RWPE1 (cell line): ENCODE measurements at regions not wholly inside any gene's neighbourhood (a gene's known extent, or its start where the extent isn't known, plus 50 kb on each side); places are given as distances from the start of the nearest gene placed in this dataset.

Experiments
- CTCF ChIA-PET: fragments of 350-600 bp; sonication (Branson Sonifier 250); formaldehyde crosslinking; extraction: SDS; loops from one replicate; lab custom pipeline; 2021; lab: Yijun Ruan, JAX
- POLR2A ChIA-PET: fragments of 400-600 bp; formaldehyde crosslinking; extraction: SDS; loops from one replicate; lab custom pipeline; 2020; ENCODE audit warnings: antibody characterized with exemption; ENCODE audit not compliant: low non-redundant PET; lab: Yijun Ruan, JAX
- DNase-seq: peaks from one replicate; pipeline ENCODE4 v3.0.0; 2012; ENCODE audit warnings: low spot score
- H3K27ac ChIP-seq: fragments of 450-650 bp; 2 replicates; pipeline ENCODE4 v1.5.1; 2017
- TF ChIP-seq, protein P1 (sequence below): fragments of 450-650 bp; conservative IDR thresholded peaks from 2 replicates; pipeline ENCODE4 v1.5.1; 2017; ENCODE audit warnings: low read depth, mild to moderate bottlenecking

GRCh38 chr6:150299873-150300485, 68.8 kb upstream of the IYD start:
- H3K27ac ChIP-seq: peak overlapping the region; percentile 1; the same call in 1 of the 2 replicates
- DNase-seq: no peak
- TF ChIP-seq, protein P1, sequence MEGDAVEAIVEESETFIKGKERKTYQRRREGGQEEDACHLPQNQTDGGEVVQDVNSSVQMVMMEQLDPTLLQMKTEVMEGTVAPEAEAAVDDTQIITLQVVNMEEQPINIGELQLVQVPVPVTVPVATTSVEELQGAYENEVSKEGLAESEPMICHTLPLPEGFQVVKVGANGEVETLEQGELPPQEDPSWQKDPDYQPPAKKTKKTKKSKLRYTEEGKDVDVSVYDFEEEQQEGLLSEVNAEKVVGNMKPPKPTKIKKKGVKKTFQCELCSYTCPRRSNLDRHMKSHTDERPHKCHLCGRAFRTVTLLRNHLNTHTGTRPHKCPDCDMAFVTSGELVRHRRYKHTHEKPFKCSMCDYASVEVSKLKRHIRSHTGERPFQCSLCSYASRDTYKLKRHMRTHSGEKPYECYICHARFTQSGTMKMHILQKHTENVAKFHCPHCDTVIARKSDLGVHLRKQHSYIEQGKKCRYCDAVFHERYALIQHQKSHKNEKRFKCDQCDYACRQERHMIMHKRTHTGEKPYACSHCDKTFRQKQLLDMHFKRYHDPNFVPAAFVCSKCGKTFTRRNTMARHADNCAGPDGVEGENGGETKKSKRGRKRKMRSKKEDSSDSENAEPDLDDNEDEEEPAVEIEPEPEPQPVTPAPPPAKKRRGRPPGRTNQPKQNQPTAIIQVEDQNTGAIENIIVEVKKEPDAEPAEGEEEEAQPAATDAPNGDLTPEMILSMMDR: no peak
- POLR2A ChIA-PET: no interaction called here
- CTCF ChIA-PET: interaction anchor here (0.6 to 0.9 kb wide), 2 partner anchors 35 to 142 kb away, joined by 3 read pairs; no protein-coding TSS in a partner anchor

DNA sequence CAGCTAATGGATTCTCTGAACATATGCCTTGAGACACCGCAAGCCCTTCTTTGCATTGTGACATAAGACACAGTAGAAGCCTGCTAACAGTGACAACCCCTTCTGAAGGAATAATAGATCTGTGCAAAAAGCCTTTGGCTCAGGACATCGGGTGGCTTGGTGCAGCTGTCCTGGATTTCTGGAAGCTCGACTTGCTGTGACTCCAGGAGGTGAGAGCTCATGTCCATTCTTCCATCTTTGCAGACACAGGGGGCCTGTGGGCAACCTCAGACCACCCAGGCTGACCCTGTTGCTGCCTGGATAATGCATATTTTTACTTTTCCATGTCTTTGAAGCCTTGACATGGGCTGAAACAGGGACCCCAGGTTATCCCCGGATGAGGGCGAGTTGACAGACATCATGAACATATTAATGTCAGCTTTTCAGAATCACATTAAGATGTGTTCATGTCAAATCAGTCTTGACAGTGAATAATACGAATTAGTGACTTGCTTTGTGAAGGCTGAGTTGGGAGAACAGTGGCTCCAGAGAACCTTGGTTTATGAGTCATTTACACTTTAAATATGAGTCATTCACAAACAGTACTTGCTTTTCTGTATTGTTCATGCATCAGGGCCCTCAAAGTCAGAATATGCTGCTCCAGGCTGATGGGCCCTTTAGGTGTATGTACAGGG, 66.8 kb upstream of the IYD start:
- peak overlapping the region; percentile 66 for H3K27ac ChIP-seq
- TF ChIP-seq, protein P1: no peak
- peak; percentile 81 for DNase-seq
- ChIA-PET CTCF (interaction anchor here (0.6 to 1.4 kb wide), 2 partner anchors 194 to 221 kb away, joined by 3 to 5 read pairs; no protein-coding TSS in a partner anchor), POLR2A (no interaction called here)

- TF ChIP-seq, protein P1: no peak
- peak overlapping the region; percentile 66 for H3K27ac ChIP-seq
- POLR2A ChIA-PET: no interaction called here
- no peak for DNase-seq
- CTCF ChIA-PET: interaction anchor here (0.6 to 1.4 kb wide), 2 partner anchors 195 to 222 kb away, joined by 3 to 5 read pairs; no protein-coding TSS in a partner anchor
These were observed 66.2 kb upstream of the IYD start for GRCh38 chr6:150302520-150303176.

DNA sequence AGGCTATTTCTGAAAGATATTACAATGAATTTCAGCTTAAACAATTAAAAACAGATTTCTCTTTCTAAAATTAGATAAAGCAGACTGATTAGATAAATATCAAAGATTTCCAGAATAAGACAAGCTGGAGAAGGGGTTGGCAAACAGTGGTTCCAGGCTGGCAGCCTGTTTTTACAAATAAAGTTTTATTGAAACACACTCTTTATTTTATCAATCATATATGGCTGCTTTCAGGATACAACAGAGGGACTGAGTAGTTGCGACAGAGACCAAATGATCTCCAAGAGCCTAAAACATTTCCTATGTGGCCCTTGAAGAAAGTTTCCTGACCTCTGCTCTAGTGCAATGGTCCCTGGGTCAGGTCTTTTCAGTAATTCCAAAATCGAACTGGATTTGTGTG, 65.6 kb upstream of the IYD start:
- no peak overlapping the region; the same call in 1 of the 2 replicates for H3K27ac ChIP-seq
- TF ChIP-seq, protein P1: no peak
- DNase-seq: no peak
- ChIA-PET POLR2A (no interaction called here), CTCF (no interaction called here)

- CTCF ChIA-PET: no interaction called here
- TF ChIP-seq, protein P1: no peak
- DNase-seq: no peak
These were observed 64.4 kb upstream of the IYD start for GRCh38 chr6:150304429-150304828.

GRCh38 chr6:150306290-150306689, 62.5 kb upstream of the IYD start:
- H3K27ac ChIP-seq: no peak overlapping the region
- ChIA-PET CTCF (no interaction called here), POLR2A (no interaction called here)
- TF ChIP-seq, protein P1: no peak
- DNase-seq: no peak

More at GRCh38 chr6:150304429-150304828, 64.4 kb upstream of the IYD start:
- H3K27ac ChIP-seq: no peak overlapping the region
- POLR2A ChIA-PET: no interaction called here
